ENCODE measurements at regions not wholly inside any gene's neighbourhood (a gene's known extent, or its start where the extent isn't known, plus 50 kb on each side); places are given as distances from the start of the nearest gene placed in this dataset.

DNA sequence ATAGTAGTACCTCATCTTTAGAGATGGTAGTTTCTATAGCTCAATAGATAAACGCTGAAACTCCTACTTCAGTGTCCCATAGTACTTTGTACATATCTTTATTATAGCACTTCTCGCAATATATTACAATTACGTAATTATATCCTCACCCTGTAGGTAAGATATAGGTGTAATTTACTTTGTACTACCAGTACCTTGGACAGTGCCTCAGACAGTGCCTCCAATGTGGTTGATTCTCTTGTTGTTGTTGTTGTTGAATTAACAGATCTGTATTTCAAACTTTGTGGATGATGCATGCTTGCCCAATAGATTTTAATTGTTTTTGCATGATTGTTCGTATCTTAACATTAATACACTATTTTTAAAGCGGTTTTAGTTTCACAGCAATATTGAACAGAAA is 188.6 kb downstream of the ARL6IP6 start:
- Histone ChIP-seq H2BK120ac (ENCODE audit: low read depth, low read length) (no peak overlapping the region), H3K18ac (ENCODE audit: low read depth in 1 of 2, low read length in 2 of 2) (no peak overlapping the region), H3K4me3 (ENCODE audit: insufficient read depth in 1 of 2, low read depth in 1 of 2, low read length in 2 of 2) (no peak overlapping the region), H2BK15ac (ENCODE audit: low read depth, poor library complexity, severe bottlenecking) (no peak overlapping the region), H3K9me3 (ENCODE audit: control insufficient read depth, low read length) (no peaks in the 10 kb centered on the region), H2BK12ac (ENCODE audit: low read length in 2 of 2) (no peak overlapping the region), H3K9ac (ENCODE audit: low read length) (no peak overlapping the region), H2AK5ac (ENCODE audit: low read length, severe bottlenecking) (no peak overlapping the region), H3K27me3 (ENCODE audit: control insufficient read depth in 1 of 2, insufficient read depth in 1 of 2, low read length in 2 of 2) (no peaks in the 10 kb centered on the region), H3K4ac (ENCODE audit: low read depth in 1 of 2, low read length in 2 of 2) (no peak overlapping the region), H3K23ac (ENCODE audit: low read length in 2 of 2) (no peak overlapping the region), H2BK5ac (ENCODE audit: low read depth, low read length, poor library complexity, severe bottlenecking) (no peak overlapping the region), H3K4me2 (ENCODE audit: low read length, poor library complexity, severe bottlenecking) (no peak overlapping the region), H2AFZ (ENCODE audit: low read depth, low read length) (no peak overlapping the region), H3K14ac (ENCODE audit: low read length in 2 of 2) (no peak overlapping the region), H3K27ac (ENCODE audit: low read length, poor library complexity, severe bottlenecking) (no peak overlapping the region), H3K4me1 (ENCODE audit: control insufficient read depth, insufficient read depth, low read depth, low read length) (no peaks in the 10 kb centered on the region), H4K91ac (ENCODE audit: low read length) (no peak overlapping the region), H3K36me3 (ENCODE audit: control insufficient read depth in 1 of 2, insufficient read depth in 2 of 2, low read depth in 1 of 2, low read length in 2 of 2) (no peaks in the 10 kb centered on the region), H3K79me1 (replicated peaks; ENCODE audit: low read length, poor library complexity, severe bottlenecking) (no peaks in the 10 kb centered on the region), H4K8ac (ENCODE audit: low read length) (no peak overlapping the region)
- 76% methylated on average over 2 of the region's 5 CpGs for WGBS
- DNase-seq = no peak

DNA sequence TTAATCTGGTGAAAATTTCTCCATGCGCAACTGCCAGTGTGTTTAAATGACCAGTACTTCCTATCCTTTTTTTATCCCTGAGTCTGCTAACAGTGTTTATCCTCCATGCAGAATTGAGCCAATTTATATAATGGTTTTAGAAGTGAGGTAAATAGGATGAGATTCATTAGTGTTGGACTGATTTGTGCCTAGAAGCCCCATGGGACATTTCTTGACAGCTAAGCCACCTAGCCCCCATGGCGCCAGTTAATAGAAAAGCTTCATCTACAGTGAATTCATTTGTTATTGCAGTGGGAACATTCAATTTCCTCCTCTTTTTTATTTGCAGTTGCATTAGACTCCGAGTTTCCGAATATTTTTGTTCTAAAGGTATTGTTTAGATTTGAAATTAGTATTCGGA is 175.6 kb downstream of the ARL6IP6 start:
- Histone ChIP-seq H3K9me3 (ENCODE audit: control insufficient read depth, low read length) (no peaks in the 10 kb centered on the region), H3K4me1 (ENCODE audit: control insufficient read depth, insufficient read depth, low read depth, low read length) (no peaks in the 10 kb centered on the region), H3K18ac (ENCODE audit: low read depth in 1 of 2, low read length in 2 of 2) (no peak overlapping the region), H2AFZ (ENCODE audit: low read depth, low read length) (no peak overlapping the region), H2BK12ac (ENCODE audit: low read length in 2 of 2) (no peak overlapping the region), H2AK5ac (ENCODE audit: low read length, severe bottlenecking) (no peak overlapping the region), H3K4ac (ENCODE audit: low read depth in 1 of 2, low read length in 2 of 2) (no peak overlapping the region), H2BK5ac (ENCODE audit: low read depth, low read length, poor library complexity, severe bottlenecking) (no peak overlapping the region), H3K36me3 (ENCODE audit: control insufficient read depth in 1 of 2, insufficient read depth in 2 of 2, low read depth in 1 of 2, low read length in 2 of 2) (no peaks in the 10 kb centered on the region), H3K14ac (ENCODE audit: low read length in 2 of 2) (no peak overlapping the region), H3K9ac (ENCODE audit: low read length) (no peak overlapping the region), H4K8ac (ENCODE audit: low read length) (no peak overlapping the region), H4K91ac (ENCODE audit: low read length) (no peak overlapping the region), H3K27ac (ENCODE audit: low read length, poor library complexity, severe bottlenecking) (no peak overlapping the region), H3K4me3 (ENCODE audit: insufficient read depth in 1 of 2, low read depth in 1 of 2, low read length in 2 of 2) (no peak overlapping the region), H3K27me3 (ENCODE audit: control insufficient read depth in 1 of 2, insufficient read depth in 1 of 2, low read length in 2 of 2) (no peaks in the 10 kb centered on the region), H3K4me2 (ENCODE audit: low read length, poor library complexity, severe bottlenecking) (no peak overlapping the region), H2BK15ac (ENCODE audit: low read depth, poor library complexity, severe bottlenecking) (no peak overlapping the region), H3K23ac (ENCODE audit: low read length in 2 of 2) (no peak overlapping the region), H3K79me1 (replicated peaks; ENCODE audit: low read length, poor library complexity, severe bottlenecking) (no peaks in the 10 kb centered on the region), H2BK120ac (ENCODE audit: low read depth, low read length) (no peak overlapping the region)
- no peak for DNase-seq
- 85% methylated on average over 3 of the region's 5 CpGs for whole genome bisulfite sequencing

DNA sequence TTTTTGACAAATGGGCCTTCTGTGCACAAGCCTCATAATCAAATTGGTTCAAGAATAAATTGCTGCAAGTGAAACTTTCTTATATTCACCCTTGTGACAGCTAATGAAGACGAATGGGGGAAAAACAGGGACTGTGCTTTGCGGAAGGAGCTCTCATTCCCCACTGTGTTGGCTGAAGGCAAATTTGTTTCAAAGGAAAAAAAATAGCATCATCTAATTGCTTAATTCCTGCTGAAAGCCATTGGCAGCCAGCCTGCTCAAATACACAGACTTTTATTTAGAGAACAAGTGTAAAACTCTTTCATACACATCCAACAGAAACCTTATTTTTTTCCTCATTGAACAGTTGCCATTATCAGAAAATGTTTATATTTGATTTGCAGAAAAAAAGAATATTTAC is 172.3 kb downstream of the ARL6IP6 start:
- H2BK12ac ChIP-seq (ENCODE audit: low read length in 2 of 2) = no peak overlapping the region
- no peak overlapping the region for H2AK5ac ChIP-seq (ENCODE audit: low read length, severe bottlenecking)
- no peak overlapping the region for H3K9ac ChIP-seq (ENCODE audit: low read length)
- H4K91ac ChIP-seq (ENCODE audit: low read length) = no peak overlapping the region
- no peak overlapping the region for H2BK5ac ChIP-seq (ENCODE audit: low read depth, low read length, poor library complexity, severe bottlenecking)
- H3K23ac ChIP-seq (ENCODE audit: low read length in 2 of 2) = no peak overlapping the region
- H3K4me3 ChIP-seq (ENCODE audit: insufficient read depth in 1 of 2, low read depth in 1 of 2, low read length in 2 of 2) = no peak overlapping the region
- H3K4me1 ChIP-seq (ENCODE audit: control insufficient read depth, insufficient read depth, low read depth, low read length) = no peaks in the 10 kb centered on the region
- H2BK15ac ChIP-seq (ENCODE audit: low read depth, poor library complexity, severe bottlenecking) = no peak overlapping the region
- H3K27me3 ChIP-seq (ENCODE audit: control insufficient read depth in 1 of 2, insufficient read depth in 1 of 2, low read length in 2 of 2) = no peaks in the 10 kb centered on the region
- no peak overlapping the region for H3K4ac ChIP-seq (ENCODE audit: low read depth in 1 of 2, low read length in 2 of 2)
- H3K9me3 ChIP-seq (ENCODE audit: control insufficient read depth, low read length) = no peaks in the 10 kb centered on the region
- H2AFZ ChIP-seq (ENCODE audit: low read depth, low read length) = no peak overlapping the region
- no peak overlapping the region for H3K18ac ChIP-seq (ENCODE audit: low read depth in 1 of 2, low read length in 2 of 2)
- no CpG with 5 or more reads among the region's 2 CpGs for WGBS
- H3K14ac ChIP-seq (ENCODE audit: low read length in 2 of 2) = no peak overlapping the region
- DNase-seq = no peak
- H4K8ac ChIP-seq (ENCODE audit: low read length) = no peak overlapping the region
- no peak overlapping the region for H2BK120ac ChIP-seq (ENCODE audit: low read depth, low read length)
- no peaks in the 10 kb centered on the region for H3K79me1 ChIP-seq (replicated peaks; ENCODE audit: low read length, poor library complexity, severe bottlenecking)
- H3K4me2 ChIP-seq (ENCODE audit: low read length, poor library complexity, severe bottlenecking) = no peak overlapping the region
- no peak overlapping the region for H3K27ac ChIP-seq (ENCODE audit: low read length, poor library complexity, severe bottlenecking)
- no peaks in the 10 kb centered on the region for H3K36me3 ChIP-seq (ENCODE audit: control insufficient read depth in 1 of 2, insufficient read depth in 2 of 2, low read depth in 1 of 2, low read length in 2 of 2)

DNA sequence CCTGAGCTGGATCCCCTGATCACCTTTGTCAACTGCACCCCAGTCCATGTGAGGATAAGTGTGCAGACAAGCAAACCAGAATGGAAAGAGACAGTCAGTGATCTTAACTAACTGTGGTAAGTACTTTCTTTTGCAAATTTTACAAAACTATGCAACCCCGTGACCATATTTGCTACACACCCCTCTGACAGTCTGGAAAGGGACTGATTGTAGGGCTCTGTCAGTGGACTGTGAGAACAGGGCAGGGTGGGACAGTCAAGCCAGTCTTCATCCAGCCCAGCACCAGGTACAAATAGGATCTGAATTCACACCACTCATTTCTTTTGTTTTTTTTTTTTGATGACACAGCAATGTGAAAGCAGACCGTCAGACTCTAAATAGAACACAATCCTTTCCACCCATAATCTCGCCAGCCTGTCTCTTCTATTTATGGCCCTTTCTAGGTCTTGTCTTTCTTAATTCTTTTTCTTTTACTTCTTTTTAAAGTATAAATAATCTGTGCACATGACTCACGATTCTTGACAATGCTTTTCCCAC is 165.6 kb downstream of the ARL6IP6 start:
- no peak for DNase-seq
- H3K4me2 ChIP-seq (ENCODE audit: low read length, poor library complexity, severe bottlenecking) = no peak overlapping the region

More for the DNA sequence above, 165.6 kb downstream of the ARL6IP6 start:
- Histone ChIP-seq H3K27ac (ENCODE audit: low read length, poor library complexity, severe bottlenecking) (no peak overlapping the region), H3K27me3 (ENCODE audit: control insufficient read depth in 1 of 2, insufficient read depth in 1 of 2, low read length in 2 of 2) (no peaks in the 10 kb centered on the region), H2AFZ (ENCODE audit: low read depth, low read length) (no peak overlapping the region), H2BK5ac (ENCODE audit: low read depth, low read length, poor library complexity, severe bottlenecking) (no peak overlapping the region), H3K14ac (ENCODE audit: low read length in 2 of 2) (no peak overlapping the region), H3K4me3 (ENCODE audit: insufficient read depth in 1 of 2, low read depth in 1 of 2, low read length in 2 of 2) (no peak overlapping the region), H3K9ac (ENCODE audit: low read length) (no peak overlapping the region), H3K4me1 (ENCODE audit: control insufficient read depth, insufficient read depth, low read depth, low read length) (no peaks in the 10 kb centered on the region), H3K36me3 (ENCODE audit: control insufficient read depth in 1 of 2, insufficient read depth in 2 of 2, low read depth in 1 of 2, low read length in 2 of 2) (no peaks in the 10 kb centered on the region), H2BK12ac (ENCODE audit: low read length in 2 of 2) (no peak overlapping the region), H4K91ac (ENCODE audit: low read length) (no peak overlapping the region), H4K8ac (ENCODE audit: low read length) (no peak overlapping the region), H2AK5ac (ENCODE audit: low read length, severe bottlenecking) (no peak overlapping the region), H2BK120ac (ENCODE audit: low read depth, low read length) (no peak overlapping the region), H2BK15ac (ENCODE audit: low read depth, poor library complexity, severe bottlenecking) (no peak overlapping the region), H3K9me3 (ENCODE audit: control insufficient read depth, low read length) (no peaks in the 10 kb centered on the region), H3K23ac (ENCODE audit: low read length in 2 of 2) (no peak overlapping the region), H3K79me1 (replicated peaks; ENCODE audit: low read length, poor library complexity, severe bottlenecking) (no peaks in the 10 kb centered on the region), H3K4ac (ENCODE audit: low read depth in 1 of 2, low read length in 2 of 2) (no peak overlapping the region), H3K18ac (ENCODE audit: low read depth in 1 of 2, low read length in 2 of 2) (no peak overlapping the region)
- 65% methylated on average over 4 of the region's 4 CpGs for WGBS

All from mesenchymal stem cell (in vitro differentiated cells and primary cell).